CD8-positive, alpha-beta memory T cell (primary cell): ENCODE measurements at regions not wholly inside any gene's neighbourhood (a gene's known extent, or its start where the extent isn't known, plus 50 kb on each side); places are given as distances from the start of the nearest gene placed in this dataset.

Source experiments
- CTCF ChIA-PET: fragments of 350-600 bp; sonication (Branson Sonifier 250); formaldehyde crosslinking; loops from one replicate; lab custom pipeline; 2021; ENCODE audit warnings: antibody characterized with exemption; lab: Charles Lee
- POLR2A ChIA-PET: fragments of 350-600 bp; sonication (Branson Sonifier 250); formaldehyde crosslinking; loops from one replicate; lab custom pipeline; 2021; ENCODE audit warnings: antibody characterized with exemption; lab: Charles Lee
- DNase-seq, 5 donors: peaks; one replicate each; pipeline versions ENCODE4 v3.0.0 to v3.0.0-alpha.2; 2020 to 2022; ENCODE audit warnings: mixed read lengths in 1 of 5
- H3K27ac ChIP-seq: one replicate; pipeline ENCODE4 v1.7.0; 2013; ENCODE audit warnings: low read depth, mild to moderate bottlenecking, low read length, moderate library complexity
- H3K27me3 ChIP-seq: 2 replicates; pipeline ENCODE4 v1.7.0; 2013; ENCODE audit warnings: low read length, mild to moderate bottlenecking; ENCODE audit not compliant: insufficient read depth, poor library complexity, severe bottlenecking
- H3K36me3 ChIP-seq: 2 replicates; pipeline ENCODE4 v1.7.0; 2013; ENCODE audit warnings: mild to moderate bottlenecking, low read length, moderate library complexity; ENCODE audit not compliant: insufficient read depth
- H3K4me1 ChIP-seq: 2 replicates; pipeline ENCODE4 v1.7.0; 2013; ENCODE audit warnings: mild to moderate bottlenecking, low read length, moderate library complexity; ENCODE audit not compliant: insufficient read depth
- H3K4me3 ChIP-seq: 2 replicates; pipeline ENCODE4 v1.7.0; 2013; ENCODE audit warnings: mild to moderate bottlenecking, low read length
- H3K9me3 ChIP-seq: 2 replicates; pipeline ENCODE4 v1.7.0; 2013; ENCODE audit warnings: mild to moderate bottlenecking, low read length
- H3K27ac Mint-ChIP-seq, 8 donors: one replicate each; pipeline ENCODE4 v1.8.0; 2020 to 2021; ENCODE audit warnings: mixed read lengths in 8 of 8, mild to moderate bottlenecking in 6 of 8, inconsistent platforms in 3 of 8, moderate library complexity in 3 of 8
- H3K27me3 Mint-ChIP-seq, 2 donors: one replicate each; pipeline ENCODE4 v1.8.0; 2020 to 2021; ENCODE audit warnings: mixed read lengths in 2 of 2, mild to moderate bottlenecking in 1 of 2, moderate library complexity in 1 of 2
- H3K36me3 Mint-ChIP-seq, 3 donors: one replicate each; pipeline ENCODE4 v1.8.0; 2020 to 2021; ENCODE audit warnings: mixed read lengths in 3 of 3, inconsistent platforms in 1 of 3, mild to moderate bottlenecking in 1 of 3
- H3K4me1 Mint-ChIP-seq, 3 donors: one replicate each; pipeline ENCODE4 v1.8.0; 2020 to 2021; ENCODE audit warnings: mixed read lengths in 3 of 3, inconsistent platforms in 1 of 3, mild to moderate bottlenecking in 1 of 3
- H3K4me3 Mint-ChIP-seq, 7 donors: one replicate each; pipeline ENCODE4 v1.8.0; 2020 to 2021; ENCODE audit warnings: mixed read lengths in 7 of 7, mild to moderate bottlenecking in 6 of 7, moderate library complexity in 4 of 7, inconsistent platforms in 2 of 7
- H3K9me3 Mint-ChIP-seq, 5 donors: one replicate each; pipeline ENCODE4 v1.8.0; 2020 to 2022; ENCODE audit warnings: mixed read lengths in 5 of 5, mild to moderate bottlenecking in 3 of 5, moderate library complexity in 2 of 5, inconsistent platforms in 1 of 5

DNA sequence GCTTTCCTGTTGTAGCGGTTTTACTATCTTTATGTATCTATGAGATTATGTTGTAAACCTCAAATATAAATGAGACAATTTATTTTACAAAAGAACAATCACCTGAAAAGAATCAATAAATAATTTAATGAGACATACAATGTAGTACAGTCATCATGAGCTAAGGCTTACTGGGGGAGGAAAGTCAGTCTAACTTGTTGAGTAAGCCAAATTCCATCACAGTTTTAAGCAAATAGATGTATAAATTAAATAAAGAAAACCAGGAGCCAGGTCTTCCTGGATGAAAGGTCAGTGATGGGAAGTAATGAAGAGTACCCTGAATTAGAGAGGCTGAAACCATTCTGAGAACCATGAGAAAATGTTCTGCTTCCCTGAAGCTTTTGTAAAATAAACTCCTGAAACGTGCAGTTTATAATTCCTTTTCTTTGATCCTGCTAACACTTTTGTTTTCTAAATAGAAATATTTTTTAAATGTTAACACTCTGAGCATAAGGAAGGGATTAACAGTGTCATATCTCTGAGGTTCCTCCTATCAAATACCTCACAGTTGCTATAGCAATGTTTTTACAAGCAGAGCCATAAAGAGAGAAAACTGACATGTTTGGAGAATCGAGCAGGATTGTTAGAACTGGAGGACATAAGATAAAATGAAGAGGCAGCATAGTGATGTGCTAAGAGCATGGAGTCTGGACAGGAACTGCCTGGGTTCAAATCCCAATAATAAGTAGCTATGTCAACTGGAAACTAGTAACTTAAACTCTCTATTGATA is 444.9 kb upstream of the FOXG1 start:
- H3K4me1 Mint-ChIP-seq: no peaks in the 10 kb centered on the region
- H3K27me3 Mint-ChIP-seq: no peaks in the 10 kb centered on the region
- peaks cover 3 to 19% (median 9%) of the 10 kb centered on the region in 5 donors for H3K9me3 Mint-ChIP-seq
- no peaks in the 10 kb centered on the region for H3K36me3 Mint-ChIP-seq
- H3K4me3 Mint-ChIP-seq: no peak overlapping the region
- H3K9me3 ChIP-seq: no peaks in the 10 kb centered on the region
- ChIA-PET CTCF (no interaction called here), POLR2A (no interaction called here)
- no peaks in the 10 kb centered on the region for H3K36me3 ChIP-seq
- H3K4me3 ChIP-seq: no peak overlapping the region
- DNase-seq: no peak
- no peak overlapping the region for H3K27ac Mint-ChIP-seq
- H3K4me1 ChIP-seq: no peaks in the 10 kb centered on the region
- H3K27ac ChIP-seq: no peak overlapping the region
- H3K27me3 ChIP-seq: no peaks in the 10 kb centered on the region

DNA sequence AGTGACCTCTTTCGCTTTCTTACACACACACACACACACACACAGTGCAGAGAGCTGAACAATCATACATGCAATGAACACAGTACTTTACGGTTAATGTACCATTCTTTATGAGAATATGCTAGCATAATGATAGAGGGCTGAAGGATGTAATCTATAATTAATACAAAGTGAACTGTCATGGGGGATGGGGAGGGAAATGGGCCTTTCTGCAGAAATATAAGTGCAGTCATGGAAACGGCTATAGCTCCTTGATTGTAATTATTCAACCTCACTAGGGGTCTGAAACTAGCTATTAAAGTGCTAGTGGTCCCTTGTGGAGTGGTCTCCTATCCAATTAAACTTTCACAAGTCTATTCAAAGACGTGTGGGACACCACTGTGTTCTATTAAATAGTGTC is 443.2 kb upstream of the FOXG1 start:
- CTCF ChIA-PET: no interaction called here

DNA sequence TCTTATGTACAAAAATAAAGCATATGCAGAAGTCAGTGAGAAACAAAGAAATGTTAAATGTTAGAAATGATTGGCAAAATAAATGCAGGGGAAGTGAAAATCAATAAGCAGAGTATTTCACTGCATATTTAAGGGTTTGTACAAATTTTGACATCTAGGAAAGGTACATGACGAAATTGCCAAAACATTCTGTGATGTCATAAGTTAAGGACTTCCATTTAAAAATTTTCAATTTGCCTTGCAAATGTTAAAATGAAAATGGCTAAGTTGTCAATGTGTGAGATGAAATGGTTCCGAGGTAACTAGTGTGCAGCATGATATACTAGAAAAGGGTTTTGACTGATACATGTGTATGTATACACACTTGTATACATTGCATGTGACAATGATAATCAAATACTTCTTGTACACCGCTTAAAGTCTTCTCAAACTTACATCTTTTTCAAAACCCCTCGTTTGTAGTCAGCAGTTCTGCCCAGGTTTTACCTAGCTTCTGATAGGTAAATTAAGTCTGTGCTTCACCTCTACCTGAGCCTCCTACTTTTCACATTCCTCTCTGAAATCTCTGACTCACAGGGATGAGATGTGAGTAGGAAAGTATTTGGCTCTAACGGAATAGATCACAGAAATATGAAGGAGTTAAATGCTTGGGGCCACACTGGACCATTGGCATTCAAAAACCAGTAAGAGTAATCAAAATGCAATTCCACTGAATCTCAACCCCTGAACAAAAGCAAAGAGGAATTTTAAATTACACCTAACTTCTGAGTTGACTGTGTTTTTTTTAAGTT is 442.4 kb upstream of the FOXG1 start:
- Histone ChIP-seq H3K36me3 (no peaks in the 10 kb centered on the region), H3K27me3 (no peaks in the 10 kb centered on the region), H3K4me1 (no peaks in the 10 kb centered on the region), H3K9me3 (no peaks in the 10 kb centered on the region), H3K4me3 (no peak overlapping the region), H3K27ac (no peak overlapping the region)
- Mint-ChIP-seq H3K27ac (no peak overlapping the region), H3K36me3 (no peaks in the 10 kb centered on the region), H3K9me3 (peaks cover 3 to 26% (median 17%) of the 10 kb centered on the region in 5 donors), H3K27me3 (no peaks in the 10 kb centered on the region), H3K4me3 (no peak overlapping the region), H3K4me1 (no peaks in the 10 kb centered on the region)
- ChIA-PET POLR2A (no interaction called here), CTCF (no interaction called here)
- no peak for DNase-seq

More for the DNA sequence above, 443.2 kb upstream of the FOXG1 start:
- Mint-ChIP-seq H3K27me3 (no peaks in the 10 kb centered on the region), H3K4me1 (no peaks in the 10 kb centered on the region), H3K27ac (no peak overlapping the region), H3K4me3 (no peak overlapping the region), H3K36me3 (no peaks in the 10 kb centered on the region), H3K9me3 (peaks cover 3 to 26% (median 17%) of the 10 kb centered on the region in 5 donors)
- no peaks in the 10 kb centered on the region for H3K9me3 ChIP-seq
- H3K36me3 ChIP-seq: no peaks in the 10 kb centered on the region
- H3K27ac ChIP-seq: no peak overlapping the region
- H3K4me1 ChIP-seq: no peaks in the 10 kb centered on the region
- no peaks in the 10 kb centered on the region for H3K27me3 ChIP-seq
- POLR2A ChIA-PET: no interaction called here
- DNase-seq: no peak
- H3K4me3 ChIP-seq: no peak overlapping the region

DNA sequence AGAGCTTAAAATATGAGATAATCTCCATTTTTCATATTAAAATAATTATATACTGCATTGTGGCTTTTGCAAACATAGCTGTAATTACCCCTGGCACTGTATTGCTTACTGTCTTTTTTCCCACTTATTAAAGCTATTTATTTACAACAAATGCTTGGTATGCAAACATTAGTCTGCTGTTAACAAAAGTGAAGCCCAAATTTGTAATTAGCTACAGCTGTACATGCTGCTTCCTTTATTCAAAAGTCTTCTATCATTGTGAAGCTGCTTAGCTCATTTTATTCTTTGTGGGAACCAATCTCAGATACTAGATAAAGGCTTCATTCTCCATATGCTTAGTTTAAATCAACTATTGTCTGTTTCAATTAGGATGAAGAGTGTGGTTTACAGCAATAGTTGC is 425.8 kb upstream of the FOXG1 start:
- POLR2A ChIA-PET: no interaction called here
- CTCF ChIA-PET: no interaction called here
- no peak for DNase-seq
- H3K4me1 ChIP-seq: no peaks in the 10 kb centered on the region
- Mint-ChIP-seq H3K9me3 (peaks cover 7 to 30% (median 9%) of the 10 kb centered on the region in 5 donors), H3K4me1 (no peaks in the 10 kb centered on the region), H3K36me3 (no peaks in the 10 kb centered on the region), H3K27me3 (no peaks in the 10 kb centered on the region), H3K27ac (no peak overlapping the region), H3K4me3 (no peak overlapping the region)
- no peaks in the 10 kb centered on the region for H3K36me3 ChIP-seq
- H3K27me3 ChIP-seq: no peaks in the 10 kb centered on the region
- H3K4me3 ChIP-seq: no peak overlapping the region
- H3K9me3 ChIP-seq: no peaks in the 10 kb centered on the region
- no peak overlapping the region for H3K27ac ChIP-seq

DNA sequence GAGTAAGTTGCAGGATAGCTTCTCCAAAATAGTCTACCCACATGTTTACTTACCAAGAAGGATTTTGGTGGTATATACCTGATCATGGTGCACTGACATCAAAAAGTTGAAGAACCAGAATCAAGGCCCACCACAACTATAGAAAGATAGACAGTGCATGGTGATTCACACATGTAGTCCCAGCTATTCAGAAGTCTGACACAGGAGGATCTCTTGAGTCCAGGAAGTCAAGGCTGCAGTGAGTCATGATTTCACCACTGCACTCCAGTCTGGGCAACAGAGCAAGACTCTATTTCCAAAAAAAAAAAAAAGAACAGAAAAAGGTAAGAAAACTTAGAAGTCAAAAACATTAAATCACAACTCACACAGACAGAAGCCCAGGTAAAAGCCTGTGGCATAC is 422.2 kb upstream of the FOXG1 start:
- H3K9me3 Mint-ChIP-seq: peaks cover 5 to 33% (median 11%) of the 10 kb centered on the region in 5 donors
- H3K27ac Mint-ChIP-seq: no peak overlapping the region
- no peaks in the 10 kb centered on the region for H3K36me3 Mint-ChIP-seq
- POLR2A ChIA-PET: no interaction called here
- Histone ChIP-seq H3K36me3 (no peaks in the 10 kb centered on the region), H3K9me3 (no peaks in the 10 kb centered on the region), H3K4me3 (no peak overlapping the region), H3K4me1 (no peaks in the 10 kb centered on the region), H3K27me3 (no peaks in the 10 kb centered on the region), H3K27ac (no peak overlapping the region)
- no peak overlapping the region for H3K4me3 Mint-ChIP-seq
- CTCF ChIA-PET: interaction anchor here (1.0 kb wide), 1 partner anchor 8 kb away, joined by 3 read pairs; no protein-coding TSS in a partner anchor
- DNase-seq: no peak
- no peaks in the 10 kb centered on the region for H3K27me3 Mint-ChIP-seq
- H3K4me1 Mint-ChIP-seq: no peaks in the 10 kb centered on the region

DNA sequence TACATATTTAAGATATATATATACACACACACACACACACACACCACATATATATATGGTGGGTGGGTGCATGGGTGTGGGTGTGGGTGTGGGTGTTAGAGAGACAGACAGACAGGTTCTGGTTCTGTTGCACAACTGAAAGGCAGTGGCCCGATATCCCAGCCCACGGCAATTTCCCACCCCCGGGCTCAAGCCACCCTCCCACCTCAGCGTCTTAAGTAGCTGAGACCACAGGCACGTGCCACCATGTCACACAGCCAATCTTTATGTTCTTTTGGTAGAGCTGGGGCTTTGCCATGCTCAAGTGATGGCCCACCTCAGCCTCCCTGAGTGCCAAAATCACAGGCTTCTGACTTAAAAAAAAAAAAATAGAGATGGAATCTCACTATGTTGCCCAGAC is 417.8 kb upstream of the FOXG1 start:
- no peaks in the 10 kb centered on the region for H3K36me3 Mint-ChIP-seq
- Histone ChIP-seq H3K4me1 (no peaks in the 10 kb centered on the region), H3K27me3 (no peaks in the 10 kb centered on the region), H3K36me3 (no peaks in the 10 kb centered on the region), H3K9me3 (peaks cover 3% of the 10 kb centered on the region), H3K27ac (no peak overlapping the region), H3K4me3 (no peak overlapping the region)
- peaks cover 5 to 36% (median 11%) of the 10 kb centered on the region in 5 donors for H3K9me3 Mint-ChIP-seq
- no peak for DNase-seq
- POLR2A ChIA-PET: no interaction called here
- H3K4me1 Mint-ChIP-seq: no peaks in the 10 kb centered on the region
- H3K4me3 Mint-ChIP-seq: no peak overlapping the region
- no peak overlapping the region for H3K27ac Mint-ChIP-seq
- H3K27me3 Mint-ChIP-seq: no peaks in the 10 kb centered on the region
- CTCF ChIA-PET: no interaction called here

DNA sequence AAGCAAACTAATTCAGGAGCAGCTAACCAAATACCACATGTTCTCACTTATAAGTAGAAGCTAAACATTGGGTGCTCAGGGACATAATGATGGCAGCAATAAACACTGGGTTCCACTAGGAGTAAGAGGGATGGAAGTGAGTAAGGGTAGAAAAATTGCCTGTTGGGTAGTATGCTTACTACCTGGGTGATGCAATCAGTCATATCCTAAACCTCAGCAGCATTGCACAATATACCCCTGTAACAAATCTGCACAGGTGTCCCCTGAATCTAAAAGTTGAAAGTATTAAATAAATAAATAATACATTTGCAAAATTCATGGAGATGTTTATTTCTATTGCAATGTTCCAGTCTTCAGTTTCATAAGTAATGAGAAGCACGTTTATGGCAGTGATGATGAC is 409.8 kb upstream of the FOXG1 start:
- POLR2A ChIA-PET: no interaction called here
- no peaks in the 10 kb centered on the region for H3K4me1 ChIP-seq
- no peaks in the 10 kb centered on the region for H3K9me3 ChIP-seq
- no peaks in the 10 kb centered on the region for H3K27me3 Mint-ChIP-seq
- H3K27ac Mint-ChIP-seq: no peak overlapping the region
- DNase-seq: no peak
- H3K27ac ChIP-seq: no peak overlapping the region
- CTCF ChIA-PET: no interaction called here
- H3K4me3 ChIP-seq: no peak overlapping the region
- H3K36me3 Mint-ChIP-seq: no peaks in the 10 kb centered on the region
- no peaks in the 10 kb centered on the region for H3K27me3 ChIP-seq
- H3K4me3 Mint-ChIP-seq: no peak overlapping the region
- no peaks in the 10 kb centered on the region for H3K36me3 ChIP-seq
- peaks cover 13 to 48% (median 16%) of the 10 kb centered on the region in 5 donors for H3K9me3 Mint-ChIP-seq
- no peaks in the 10 kb centered on the region for H3K4me1 Mint-ChIP-seq

DNA sequence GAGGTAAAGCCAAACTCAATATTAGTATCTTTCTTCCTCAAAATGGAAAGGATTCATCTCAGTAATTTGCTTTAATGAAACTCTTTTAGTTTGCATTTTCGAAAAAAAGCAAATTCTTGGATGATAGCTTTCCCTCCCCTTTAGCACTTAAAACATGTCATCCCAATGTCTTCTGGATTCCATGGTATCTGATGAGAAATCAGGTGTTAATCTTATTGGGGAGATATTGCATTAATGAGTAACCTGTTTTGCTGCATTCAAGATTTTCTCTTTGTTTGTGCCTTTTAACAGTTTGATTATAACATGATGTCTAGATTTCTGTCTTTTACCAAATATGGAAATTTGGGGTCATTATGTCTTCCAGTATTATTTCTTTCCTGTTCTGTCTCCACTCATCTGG is 405.1 kb upstream of the FOXG1 start:
- Mint-ChIP-seq H3K36me3 (no peaks in the 10 kb centered on the region), H3K4me3 (no peak overlapping the region), H3K9me3 (peaks cover 8 to 48% (median 32%) of the 10 kb centered on the region in 5 donors), H3K27me3 (no peaks in the 10 kb centered on the region), H3K27ac (no peak overlapping the region), H3K4me1 (no peaks in the 10 kb centered on the region)
- no peaks in the 10 kb centered on the region for H3K9me3 ChIP-seq
- no peak for DNase-seq
- H3K27me3 ChIP-seq: no peaks in the 10 kb centered on the region
- no peak overlapping the region for H3K4me3 ChIP-seq
- POLR2A ChIA-PET: no interaction called here
- CTCF ChIA-PET: no interaction called here
- H3K36me3 ChIP-seq: no peaks in the 10 kb centered on the region
- H3K27ac ChIP-seq: no peak overlapping the region
- H3K4me1 ChIP-seq: no peaks in the 10 kb centered on the region
